ENCODE measurements at regions not wholly inside any gene's neighbourhood (a gene's known extent, or its start where the extent isn't known, plus 50 kb on each side); places are given as distances from the start of the nearest gene placed in this dataset.

GRCh38 chr5:142441616-142442015, 116.8 kb upstream of the SPRY4 start:
- no peak overlapping the region for H3K4me3 ChIP-seq (ENCODE audit: low read depth, low read length)
- TF ChIP-seq, protein P1, sequence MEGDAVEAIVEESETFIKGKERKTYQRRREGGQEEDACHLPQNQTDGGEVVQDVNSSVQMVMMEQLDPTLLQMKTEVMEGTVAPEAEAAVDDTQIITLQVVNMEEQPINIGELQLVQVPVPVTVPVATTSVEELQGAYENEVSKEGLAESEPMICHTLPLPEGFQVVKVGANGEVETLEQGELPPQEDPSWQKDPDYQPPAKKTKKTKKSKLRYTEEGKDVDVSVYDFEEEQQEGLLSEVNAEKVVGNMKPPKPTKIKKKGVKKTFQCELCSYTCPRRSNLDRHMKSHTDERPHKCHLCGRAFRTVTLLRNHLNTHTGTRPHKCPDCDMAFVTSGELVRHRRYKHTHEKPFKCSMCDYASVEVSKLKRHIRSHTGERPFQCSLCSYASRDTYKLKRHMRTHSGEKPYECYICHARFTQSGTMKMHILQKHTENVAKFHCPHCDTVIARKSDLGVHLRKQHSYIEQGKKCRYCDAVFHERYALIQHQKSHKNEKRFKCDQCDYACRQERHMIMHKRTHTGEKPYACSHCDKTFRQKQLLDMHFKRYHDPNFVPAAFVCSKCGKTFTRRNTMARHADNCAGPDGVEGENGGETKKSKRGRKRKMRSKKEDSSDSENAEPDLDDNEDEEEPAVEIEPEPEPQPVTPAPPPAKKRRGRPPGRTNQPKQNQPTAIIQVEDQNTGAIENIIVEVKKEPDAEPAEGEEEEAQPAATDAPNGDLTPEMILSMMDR (IDR thresholded peaks at IDR 0.05; ENCODE audit: insufficient read depth in 1 of 2, low read depth in 1 of 2, low read length in 1 of 2, severe bottlenecking in 1 of 2, unreplicated experiment in 1 of 2), result no peak
- H3K27ac Mint-ChIP-seq (ENCODE audit: unreplicated experiment), result no peak overlapping the region

GRCh38 chr5:142439207-142439860, 114.5 kb upstream of the SPRY4 start:
- no peaks in the 10 kb centered on the region for H3K36me3 Mint-ChIP-seq (ENCODE audit: insufficient read depth, unreplicated experiment)
- DNase-seq, result no peak
- H3K36me3 ChIP-seq (ENCODE audit: control insufficient read depth, insufficient read depth, low read length), result no peaks in the 10 kb centered on the region
- no peak overlapping the region for H3K27ac Mint-ChIP-seq (ENCODE audit: unreplicated experiment)
- H3K27me3 ChIP-seq (replicated peaks; ENCODE audit: control insufficient read depth, insufficient read depth, low read length), result no peaks in the 10 kb centered on the region
- CTCF ChIA-PET, result no interaction called here
- no TSS peak for BruUV-seq (replicated peaks)
- H3K9me3 ChIP-seq, result no peaks in the 10 kb centered on the region
- H3K4me3 Mint-ChIP-seq (ENCODE audit: unreplicated experiment), result no peak overlapping the region
- H3K27me3 Mint-ChIP-seq (ENCODE audit: insufficient read depth, unreplicated experiment), result no peaks in the 10 kb centered on the region
- intact Hi-C loops (cut with micrococcal nuclease; ENCODE audit: unreplicated experiment), result no loop called here
- no peaks in the 10 kb centered on the region for H3K9me3 Mint-ChIP-seq (ENCODE audit: unreplicated experiment)
- TF ChIP-seq, protein P1 (IDR thresholded peaks at IDR 0.05; ENCODE audit: insufficient read depth in 1 of 2, low read depth in 1 of 2, low read length in 1 of 2, severe bottlenecking in 1 of 2, unreplicated experiment in 1 of 2), result no peak
- no peak overlapping the region for H3K4me3 ChIP-seq (ENCODE audit: low read depth, low read length)
- no peaks in the 10 kb centered on the region for H3K4me1 ChIP-seq
- H3K4me1 Mint-ChIP-seq (ENCODE audit: low read depth, unreplicated experiment), result no peaks in the 10 kb centered on the region
- POLR2A ChIA-PET, result no interaction called here

More at GRCh38 chr5:142441616-142442015, 116.8 kb upstream of the SPRY4 start:
- BruUV-seq (replicated peaks), result no TSS peak
- ChIA-PET POLR2A (no interaction called here), CTCF (interaction anchor here (0.6 kb wide), 1 partner anchor 35 kb away, joined by 4 read pairs; no protein-coding TSS in a partner anchor)
- peaks cover 5% of the 10 kb centered on the region for H3K4me1 Mint-ChIP-seq (ENCODE audit: low read depth, unreplicated experiment)
- DNase-seq, result no peak
- no peaks in the 10 kb centered on the region for H3K27me3 Mint-ChIP-seq (ENCODE audit: insufficient read depth, unreplicated experiment)
- no peaks in the 10 kb centered on the region for H3K9me3 Mint-ChIP-seq (ENCODE audit: unreplicated experiment)
- H3K27me3 ChIP-seq (replicated peaks; ENCODE audit: control insufficient read depth, insufficient read depth, low read length), result no peaks in the 10 kb centered on the region
- H3K36me3 Mint-ChIP-seq (ENCODE audit: insufficient read depth, unreplicated experiment), result no peaks in the 10 kb centered on the region
- intact Hi-C loops (cut with micrococcal nuclease; ENCODE audit: unreplicated experiment), result no loop called here
- H3K9me3 ChIP-seq, result no peaks in the 10 kb centered on the region
- peaks cover 15% of the 10 kb centered on the region for H3K4me1 ChIP-seq
- no peaks in the 10 kb centered on the region for H3K36me3 ChIP-seq (ENCODE audit: control insufficient read depth, insufficient read depth, low read length)
- no peak overlapping the region for H3K4me3 Mint-ChIP-seq (ENCODE audit: unreplicated experiment)

DNA sequence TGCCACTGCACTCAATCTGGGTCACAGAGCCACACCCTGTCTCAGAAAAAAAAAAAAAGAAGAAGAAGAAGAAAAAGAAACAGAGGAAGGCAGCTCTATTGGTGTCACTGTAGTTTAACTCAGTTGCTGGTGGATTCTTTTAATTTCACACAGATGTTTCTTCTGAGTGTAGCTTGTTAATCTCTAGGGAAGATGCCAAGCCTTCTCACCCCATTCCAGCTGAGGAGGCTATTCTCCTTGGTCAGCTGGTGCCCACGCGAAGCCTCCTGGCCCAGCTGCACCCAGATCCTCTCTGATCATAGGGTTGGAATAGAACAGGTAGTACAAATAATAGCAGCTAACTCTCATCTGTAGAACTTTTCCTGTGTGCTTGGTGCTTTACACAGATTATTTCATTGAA, 113.8 kb upstream of the SPRY4 start:
- no TSS peak for BruUV-seq (replicated peaks)
- Histone ChIP-seq H3K36me3 (ENCODE audit: control insufficient read depth, insufficient read depth, low read length) (no peaks in the 10 kb centered on the region), H3K27me3 (replicated peaks; ENCODE audit: control insufficient read depth, insufficient read depth, low read length) (no peaks in the 10 kb centered on the region), H3K9me3 (no peaks in the 10 kb centered on the region), H3K4me3 (ENCODE audit: low read depth, low read length) (no peak overlapping the region), H3K4me1 (0 out of 2 replicates have a peak, but pooled peaks cover 5% of the 10 kb centered on the region)
- DNase-seq, result no peak
- TF ChIP-seq, protein P1 (IDR thresholded peaks at IDR 0.05; ENCODE audit: insufficient read depth in 1 of 2, low read depth in 1 of 2, low read length in 1 of 2, severe bottlenecking in 1 of 2, unreplicated experiment in 1 of 2), result no peak
- no peaks in the 10 kb centered on the region for H3K9me3 Mint-ChIP-seq (ENCODE audit: unreplicated experiment)
- no peak overlapping the region for H3K4me3 Mint-ChIP-seq (ENCODE audit: unreplicated experiment)
- intact Hi-C loops (cut with micrococcal nuclease; ENCODE audit: unreplicated experiment), result no loop called here
- ChIA-PET CTCF (no interaction called here), POLR2A (no interaction called here)
- no peak overlapping the region for H3K27ac Mint-ChIP-seq (ENCODE audit: unreplicated experiment)
- H3K27me3 Mint-ChIP-seq (ENCODE audit: insufficient read depth, unreplicated experiment), result no peaks in the 10 kb centered on the region
- no peaks in the 10 kb centered on the region for H3K4me1 Mint-ChIP-seq (ENCODE audit: low read depth, unreplicated experiment)
- H3K36me3 Mint-ChIP-seq (ENCODE audit: insufficient read depth, unreplicated experiment), result no peaks in the 10 kb centered on the region
